ENCODE measurements at regions not wholly inside any gene's neighbourhood (a gene's known extent, or its start where the extent isn't known, plus 50 kb on each side); places are given as distances from the start of the nearest gene placed in this dataset.

DNA sequence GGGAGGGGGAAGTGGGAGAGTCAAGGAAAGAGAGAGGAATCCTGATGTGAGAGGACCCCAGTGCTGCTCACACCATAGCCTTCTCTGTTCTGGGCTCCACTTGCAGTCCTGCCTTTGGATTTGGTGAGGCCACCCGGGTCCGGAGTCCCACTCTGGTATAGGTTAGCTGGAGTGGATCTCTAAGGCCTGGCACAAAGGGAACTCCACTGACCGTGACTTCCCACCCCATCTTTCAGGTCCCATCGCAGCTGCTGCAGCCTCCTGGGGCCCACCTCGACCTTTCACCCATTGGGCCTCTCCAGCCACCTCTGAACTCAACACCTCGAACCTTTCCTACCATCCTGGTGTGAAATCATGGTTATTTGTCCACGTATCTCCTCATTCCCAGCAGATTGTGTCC lies 324.4 kb downstream of the MATN1 start:
- DNase-seq (ENCODE audit: low spot score) = no peak
- H3K27me3 ChIP-seq (ENCODE audit: control insufficient read depth in 4 of 4, insufficient read depth in 4 of 4, low read length in 3 of 4) = no peaks in the 10 kb centered on the region
- H3K36me3 ChIP-seq (ENCODE audit: control insufficient read depth in 4 of 4, insufficient read depth in 3 of 4, low read depth in 1 of 4, low read length in 3 of 4) = no peaks in the 10 kb centered on the region
- no peak overlapping the region for H3K9ac ChIP-seq (ENCODE audit: low read depth in 1 of 2, low read length in 2 of 2)
- H3K4me3 ChIP-seq (ENCODE audit: low read depth in 1 of 3, low read length in 3 of 3) = no peak overlapping the region
- H3K4me1 ChIP-seq (ENCODE audit: control insufficient read depth in 4 of 4, insufficient read depth in 4 of 4, low read length in 3 of 4) = no peaks in the 10 kb centered on the region
- no peaks in the 10 kb centered on the region for H3K9me3 ChIP-seq (ENCODE audit: control insufficient read depth in 4 of 4, low read length in 3 of 4)
- WGBS = 83% methylated on average over 7 of the region's 7 CpGs
- no peak overlapping the region for H3K27ac ChIP-seq (ENCODE audit: low read depth in 1 of 2, low read length in 2 of 2)
- no peak for TF ChIP-seq RAD21 (IDR thresholded peaks at IDR 0.05)
- TF ChIP-seq YY1 (IDR thresholded peaks at IDR 0.05) = no peak
- TF ChIP-seq GABPA (IDR thresholded peaks at IDR 0.05 in 1 of 2, conservative IDR thresholded peaks at IDR 0.05 in 1 of 2) = no peak
- TF ChIP-seq HNF4G (IDR thresholded peaks at IDR 0.05) = no peak
- TF ChIP-seq, protein P1, sequence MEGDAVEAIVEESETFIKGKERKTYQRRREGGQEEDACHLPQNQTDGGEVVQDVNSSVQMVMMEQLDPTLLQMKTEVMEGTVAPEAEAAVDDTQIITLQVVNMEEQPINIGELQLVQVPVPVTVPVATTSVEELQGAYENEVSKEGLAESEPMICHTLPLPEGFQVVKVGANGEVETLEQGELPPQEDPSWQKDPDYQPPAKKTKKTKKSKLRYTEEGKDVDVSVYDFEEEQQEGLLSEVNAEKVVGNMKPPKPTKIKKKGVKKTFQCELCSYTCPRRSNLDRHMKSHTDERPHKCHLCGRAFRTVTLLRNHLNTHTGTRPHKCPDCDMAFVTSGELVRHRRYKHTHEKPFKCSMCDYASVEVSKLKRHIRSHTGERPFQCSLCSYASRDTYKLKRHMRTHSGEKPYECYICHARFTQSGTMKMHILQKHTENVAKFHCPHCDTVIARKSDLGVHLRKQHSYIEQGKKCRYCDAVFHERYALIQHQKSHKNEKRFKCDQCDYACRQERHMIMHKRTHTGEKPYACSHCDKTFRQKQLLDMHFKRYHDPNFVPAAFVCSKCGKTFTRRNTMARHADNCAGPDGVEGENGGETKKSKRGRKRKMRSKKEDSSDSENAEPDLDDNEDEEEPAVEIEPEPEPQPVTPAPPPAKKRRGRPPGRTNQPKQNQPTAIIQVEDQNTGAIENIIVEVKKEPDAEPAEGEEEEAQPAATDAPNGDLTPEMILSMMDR (IDR thresholded peaks at IDR 0.05; ENCODE audit: low read depth, low read length, missing input control) = no peak
- TF ChIP-seq ZBTB33 (IDR thresholded peaks at IDR 0.05) = no peak
- no peak for TF ChIP-seq SP1 (IDR thresholded peaks at IDR 0.05)
- TF ChIP-seq RXRA (IDR thresholded peaks at IDR 0.05) = no peak
- TF ChIP-seq FOXA1 (IDR thresholded peaks at IDR 0.05) = no peak
- TF ChIP-seq FOXA2 (IDR thresholded peaks at IDR 0.05) = no peak

GRCh38 chr1:30397576-30397975 lies 325.8 kb downstream of the MATN1 start:
- WGBS = 94% methylated on average over 6 of the region's 6 CpGs
- Histone ChIP-seq H3K4me1 (ENCODE audit: control insufficient read depth in 4 of 4, insufficient read depth in 4 of 4, low read length in 3 of 4) (no peaks in the 10 kb centered on the region), H3K27me3 (ENCODE audit: control insufficient read depth in 4 of 4, insufficient read depth in 4 of 4, low read length in 3 of 4) (no peaks in the 10 kb centered on the region), H3K4me3 (ENCODE audit: low read depth in 1 of 3, low read length in 3 of 3) (no peak overlapping the region), H3K9me3 (ENCODE audit: control insufficient read depth in 4 of 4, low read length in 3 of 4) (no peaks in the 10 kb centered on the region), H3K9ac (ENCODE audit: low read depth in 1 of 2, low read length in 2 of 2) (no peak overlapping the region), H3K27ac (ENCODE audit: low read depth in 1 of 2, low read length in 2 of 2) (no peak overlapping the region), H3K36me3 (ENCODE audit: control insufficient read depth in 4 of 4, insufficient read depth in 3 of 4, low read depth in 1 of 4, low read length in 3 of 4) (no peaks in the 10 kb centered on the region)
- no peak for DNase-seq (ENCODE audit: low spot score)
- TF ChIP-seq RXRA (IDR thresholded peaks at IDR 0.05) (no peak), RAD21 (IDR thresholded peaks at IDR 0.05) (no peak)
- TF ChIP-seq, protein P2, sequence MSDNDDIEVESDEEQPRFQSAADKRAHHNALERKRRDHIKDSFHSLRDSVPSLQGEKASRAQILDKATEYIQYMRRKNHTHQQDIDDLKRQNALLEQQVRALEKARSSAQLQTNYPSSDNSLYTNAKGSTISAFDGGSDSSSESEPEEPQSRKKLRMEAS (IDR thresholded peaks at IDR 0.05) = no peak
- TF ChIP-seq, protein P3, sequence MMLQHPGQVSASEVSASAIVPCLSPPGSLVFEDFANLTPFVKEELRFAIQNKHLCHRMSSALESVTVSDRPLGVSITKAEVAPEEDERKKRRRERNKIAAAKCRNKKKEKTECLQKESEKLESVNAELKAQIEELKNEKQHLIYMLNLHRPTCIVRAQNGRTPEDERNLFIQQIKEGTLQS (IDR thresholded peaks at IDR 0.05) = no peak
- TF ChIP-seq, protein P4, sequence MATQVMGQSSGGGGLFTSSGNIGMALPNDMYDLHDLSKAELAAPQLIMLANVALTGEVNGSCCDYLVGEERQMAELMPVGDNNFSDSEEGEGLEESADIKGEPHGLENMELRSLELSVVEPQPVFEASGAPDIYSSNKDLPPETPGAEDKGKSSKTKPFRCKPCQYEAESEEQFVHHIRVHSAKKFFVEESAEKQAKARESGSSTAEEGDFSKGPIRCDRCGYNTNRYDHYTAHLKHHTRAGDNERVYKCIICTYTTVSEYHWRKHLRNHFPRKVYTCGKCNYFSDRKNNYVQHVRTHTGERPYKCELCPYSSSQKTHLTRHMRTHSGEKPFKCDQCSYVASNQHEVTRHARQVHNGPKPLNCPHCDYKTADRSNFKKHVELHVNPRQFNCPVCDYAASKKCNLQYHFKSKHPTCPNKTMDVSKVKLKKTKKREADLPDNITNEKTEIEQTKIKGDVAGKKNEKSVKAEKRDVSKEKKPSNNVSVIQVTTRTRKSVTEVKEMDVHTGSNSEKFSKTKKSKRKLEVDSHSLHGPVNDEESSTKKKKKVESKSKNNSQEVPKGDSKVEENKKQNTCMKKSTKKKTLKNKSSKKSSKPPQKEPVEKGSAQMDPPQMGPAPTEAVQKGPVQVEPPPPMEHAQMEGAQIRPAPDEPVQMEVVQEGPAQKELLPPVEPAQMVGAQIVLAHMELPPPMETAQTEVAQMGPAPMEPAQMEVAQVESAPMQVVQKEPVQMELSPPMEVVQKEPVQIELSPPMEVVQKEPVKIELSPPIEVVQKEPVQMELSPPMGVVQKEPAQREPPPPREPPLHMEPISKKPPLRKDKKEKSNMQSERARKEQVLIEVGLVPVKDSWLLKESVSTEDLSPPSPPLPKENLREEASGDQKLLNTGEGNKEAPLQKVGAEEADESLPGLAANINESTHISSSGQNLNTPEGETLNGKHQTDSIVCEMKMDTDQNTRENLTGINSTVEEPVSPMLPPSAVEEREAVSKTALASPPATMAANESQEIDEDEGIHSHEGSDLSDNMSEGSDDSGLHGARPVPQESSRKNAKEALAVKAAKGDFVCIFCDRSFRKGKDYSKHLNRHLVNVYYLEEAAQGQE (IDR thresholded peaks at IDR 0.05) = no peak
